ENCODE measurements at regions not wholly inside any gene's neighbourhood (a gene's known extent, or its start where the extent isn't known, plus 50 kb on each side); places are given as distances from the start of the nearest gene placed in this dataset.

- peak; percentile 4 for DNase-seq
- in situ Hi-C loops (cut with MboI; ENCODE audit: low pct_unique_long_range_greater_than_20kb, low sequenced_read_pairs), result no loop called here
Observed at GRCh38 chr16:79716645-79717332, 116.3 kb upstream of the MAF start.

- in situ Hi-C loops (cut with MboI; ENCODE audit: low pct_unique_long_range_greater_than_20kb, low sequenced_read_pairs), result no loop called here
Observed at GRCh38 chr16:79715061-79715460, 114.5 kb upstream of the MAF start.

GRCh38 chr16:79714440-79714839 is 113.9 kb upstream of the MAF start:
- in situ Hi-C loops (cut with MboI; ENCODE audit: low pct_unique_long_range_greater_than_20kb, low sequenced_read_pairs), result no loop called here
- DNase-seq, result no peak

More at GRCh38 chr16:79715061-79715460, 114.5 kb upstream of the MAF start:
- DNase-seq, result no peak

- in situ Hi-C loops (cut with MboI; ENCODE audit: low pct_unique_long_range_greater_than_20kb, low sequenced_read_pairs), result no loop called here
- DNase-seq, result no peak
Observed at GRCh38 chr16:79713609-79714309, 113.2 kb upstream of the MAF start.

GRCh38 chr16:79712276-79712675 is 111.7 kb upstream of the MAF start:
- in situ Hi-C loops (cut with MboI; ENCODE audit: low pct_unique_long_range_greater_than_20kb, low sequenced_read_pairs), result no loop called here
- DNase-seq, result no peak

GRCh38 chr16:79707876-79708275 is 107.3 kb upstream of the MAF start:
- no peak for DNase-seq
- in situ Hi-C loops (cut with MboI; ENCODE audit: low pct_unique_long_range_greater_than_20kb, low sequenced_read_pairs), result no loop called here

- in situ Hi-C loops (cut with MboI; ENCODE audit: low pct_unique_long_range_greater_than_20kb, low sequenced_read_pairs), result no loop called here
- no peak for DNase-seq
Observed at GRCh38 chr16:79703066-79703465, 102.5 kb upstream of the MAF start.

GRCh38 chr16:79698341-79698753 is 97.8 kb upstream of the MAF start:
- in situ Hi-C loops (cut with MboI; ENCODE audit: low pct_unique_long_range_greater_than_20kb, low sequenced_read_pairs), result no loop called here
- DNase-seq, result no peak

- no peak for DNase-seq
- in situ Hi-C loops (cut with MboI; ENCODE audit: low pct_unique_long_range_greater_than_20kb, low sequenced_read_pairs), result no loop called here
Observed at GRCh38 chr16:79697562-79698112, 97.1 kb upstream of the MAF start.

- in situ Hi-C loops (cut with MboI; ENCODE audit: low pct_unique_long_range_greater_than_20kb, low sequenced_read_pairs), result no loop called here
- no peak for DNase-seq
Observed at GRCh38 chr16:79691007-79691406, 90.5 kb upstream of the MAF start.

- DNase-seq, result no peak
- in situ Hi-C loops (cut with MboI; ENCODE audit: low pct_unique_long_range_greater_than_20kb, low sequenced_read_pairs), result no loop called here
Observed at GRCh38 chr16:79690159-79690558, 89.6 kb upstream of the MAF start.

GRCh38 chr16:79687249-79688130 is 87.0 kb upstream of the MAF start:
- no peak for DNase-seq
- in situ Hi-C loops (cut with MboI; ENCODE audit: low pct_unique_long_range_greater_than_20kb, low sequenced_read_pairs), result no loop called here

GRCh38 chr16:79685871-79686270 is 85.3 kb upstream of the MAF start:
- in situ Hi-C loops (cut with MboI; ENCODE audit: low pct_unique_long_range_greater_than_20kb, low sequenced_read_pairs), result no loop called here
- no peak for DNase-seq

- in situ Hi-C loops (cut with MboI; ENCODE audit: low pct_unique_long_range_greater_than_20kb, low sequenced_read_pairs), result no loop called here
- DNase-seq, result no peak
Observed at GRCh38 chr16:79679334-79679733, 78.8 kb upstream of the MAF start.

GRCh38 chr16:79677799-79678530 is 77.4 kb upstream of the MAF start:
- DNase-seq, result no peak
- in situ Hi-C loops (cut with MboI; ENCODE audit: low pct_unique_long_range_greater_than_20kb, low sequenced_read_pairs), result no loop called here

- no peak for DNase-seq
- in situ Hi-C loops (cut with MboI; ENCODE audit: low pct_unique_long_range_greater_than_20kb, low sequenced_read_pairs), result no loop called here
Observed at GRCh38 chr16:79673635-79674034, 73.1 kb upstream of the MAF start.

- in situ Hi-C loops (cut with MboI; ENCODE audit: low pct_unique_long_range_greater_than_20kb, low sequenced_read_pairs), result no loop called here
- no peak for DNase-seq
Observed at GRCh38 chr16:79672524-79672923, 72.0 kb upstream of the MAF start.

- in situ Hi-C loops (cut with MboI; ENCODE audit: low pct_unique_long_range_greater_than_20kb, low sequenced_read_pairs), result no loop called here
- DNase-seq, result no peak
Observed at GRCh38 chr16:79668502-79668901, 68.0 kb upstream of the MAF start.

GRCh38 chr16:79665970-79666369 is 65.4 kb upstream of the MAF start:
- in situ Hi-C loops (cut with MboI; ENCODE audit: low pct_unique_long_range_greater_than_20kb, low sequenced_read_pairs), result no loop called here
- DNase-seq, result no peak
